ENCODE measurements at regions not wholly inside any gene's neighbourhood (a gene's known extent, or its start where the extent isn't known, plus 50 kb on each side); places are given as distances from the start of the nearest gene placed in this dataset.

DNA sequence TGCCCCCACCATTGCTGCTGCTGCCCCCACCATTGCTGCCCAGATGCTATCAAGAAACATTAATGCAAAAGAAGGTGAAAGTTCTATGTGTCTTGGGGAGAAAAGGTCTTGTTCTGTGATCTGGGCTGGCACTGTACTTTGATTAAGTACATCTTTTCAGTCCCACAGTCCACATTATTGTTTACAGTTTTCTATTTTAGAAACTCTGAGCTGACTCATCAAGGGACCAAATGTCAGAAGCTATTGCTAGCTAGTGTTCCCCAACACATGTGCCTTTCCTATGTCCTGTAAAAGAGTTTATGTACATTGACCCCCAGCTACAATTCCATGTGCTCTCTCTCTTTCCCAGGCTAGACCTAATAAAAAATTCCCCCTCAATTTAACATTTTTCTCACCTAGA lies 264.7 kb upstream of the NECTIN3 start:
- no peaks in the 10 kb centered on the region for H3K27me3 Mint-ChIP-seq (ENCODE audit: low read depth)
- DNase-seq (ENCODE audit: low spot score): no peak
- ChIA-PET CTCF (no interaction called here), POLR2A (no interaction called here)
- ATAC-seq: no peak
- no peak for TF ChIP-seq FOXP1 (CRISPR knock-in tag; IDR thresholded peaks at IDR 0.05; ENCODE audit: borderline replicate concordance)
- TF ChIP-seq ZNF263 (CRISPR knock-in tag; IDR thresholded peaks at IDR 0.05; ENCODE audit: low read depth): no peak
- TF ChIP-seq ZNF671 (CRISPR knock-in tag; IDR thresholded peaks at IDR 0.05): no peak
- TF ChIP-seq ZNF423 (CRISPR knock-in tag; IDR thresholded peaks at IDR 0.05): no peak
- no peak for TF ChIP-seq ZNF232 (CRISPR knock-in tag; IDR thresholded peaks at IDR 0.05)
- no peak for TF ChIP-seq RORB (CRISPR knock-in tag; IDR thresholded peaks at IDR 0.05)
- no peak for TF ChIP-seq GRHL2 (CRISPR knock-in tag; IDR thresholded peaks at IDR 0.05; ENCODE audit: insufficient replicate concordance, severe bottlenecking)
- TF ChIP-seq ELF4 (CRISPR knock-in tag; IDR thresholded peaks at IDR 0.05; ENCODE audit: low read depth): no peak
- TF ChIP-seq NR2C2 (CRISPR knock-in tag; IDR thresholded peaks at IDR 0.05): no peak
- TF ChIP-seq, protein P1, sequence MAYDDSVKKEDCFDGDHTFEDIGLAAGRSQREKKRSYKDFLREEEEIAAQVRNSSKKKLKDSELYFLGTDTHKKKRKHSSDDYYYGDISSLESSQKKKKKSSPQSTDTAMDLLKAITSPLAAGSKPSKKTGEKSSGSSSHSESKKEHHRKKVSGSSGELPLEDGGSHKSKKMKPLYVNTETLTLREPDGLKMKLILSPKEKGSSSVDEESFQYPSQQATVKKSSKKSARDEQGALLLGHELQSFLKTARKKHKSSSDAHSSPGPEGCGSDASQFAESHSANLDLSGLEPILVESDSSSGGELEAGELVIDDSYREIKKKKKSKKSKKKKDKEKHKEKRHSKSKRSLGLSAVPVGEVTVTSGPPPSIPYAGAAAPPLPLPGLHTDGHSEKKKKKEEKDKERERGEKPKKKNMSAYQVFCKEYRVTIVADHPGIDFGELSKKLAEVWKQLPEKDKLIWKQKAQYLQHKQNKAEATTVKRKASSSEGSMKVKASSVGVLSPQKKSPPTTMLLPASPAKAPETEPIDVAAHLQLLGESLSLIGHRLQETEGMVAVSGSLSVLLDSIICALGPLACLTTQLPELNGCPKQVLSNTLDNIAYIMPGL (CRISPR knock-in tag; IDR thresholded peaks at IDR 0.05): no peak
- TF ChIP-seq, protein P2, sequence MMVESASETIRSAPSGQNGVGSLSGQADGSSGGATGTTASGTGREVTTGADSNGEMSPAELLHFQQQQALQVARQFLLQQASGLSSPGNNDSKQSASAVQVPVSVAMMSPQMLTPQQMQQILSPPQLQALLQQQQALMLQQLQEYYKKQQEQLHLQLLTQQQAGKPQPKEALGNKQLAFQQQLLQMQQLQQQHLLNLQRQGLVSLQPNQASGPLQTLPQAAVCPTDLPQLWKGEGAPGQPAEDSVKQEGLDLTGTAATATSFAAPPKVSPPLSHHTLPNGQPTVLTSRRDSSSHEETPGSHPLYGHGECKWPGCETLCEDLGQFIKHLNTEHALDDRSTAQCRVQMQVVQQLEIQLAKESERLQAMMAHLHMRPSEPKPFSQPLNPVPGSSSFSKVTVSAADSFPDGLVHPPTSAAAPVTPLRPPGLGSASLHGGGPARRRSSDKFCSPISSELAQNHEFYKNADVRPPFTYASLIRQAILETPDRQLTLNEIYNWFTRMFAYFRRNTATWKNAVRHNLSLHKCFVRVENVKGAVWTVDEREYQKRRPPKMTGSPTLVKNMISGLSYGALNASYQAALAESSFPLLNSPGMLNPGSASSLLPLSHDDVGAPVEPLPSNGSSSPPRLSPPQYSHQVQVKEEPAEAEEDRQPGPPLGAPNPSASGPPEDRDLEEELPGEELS (CRISPR knock-in tag; IDR thresholded peaks at IDR 0.05): no peak
- TF ChIP-seq TCF7 (CRISPR knock-in tag; IDR thresholded peaks at IDR 0.05; ENCODE audit: low read depth): no peak
- TF ChIP-seq, protein P3, sequence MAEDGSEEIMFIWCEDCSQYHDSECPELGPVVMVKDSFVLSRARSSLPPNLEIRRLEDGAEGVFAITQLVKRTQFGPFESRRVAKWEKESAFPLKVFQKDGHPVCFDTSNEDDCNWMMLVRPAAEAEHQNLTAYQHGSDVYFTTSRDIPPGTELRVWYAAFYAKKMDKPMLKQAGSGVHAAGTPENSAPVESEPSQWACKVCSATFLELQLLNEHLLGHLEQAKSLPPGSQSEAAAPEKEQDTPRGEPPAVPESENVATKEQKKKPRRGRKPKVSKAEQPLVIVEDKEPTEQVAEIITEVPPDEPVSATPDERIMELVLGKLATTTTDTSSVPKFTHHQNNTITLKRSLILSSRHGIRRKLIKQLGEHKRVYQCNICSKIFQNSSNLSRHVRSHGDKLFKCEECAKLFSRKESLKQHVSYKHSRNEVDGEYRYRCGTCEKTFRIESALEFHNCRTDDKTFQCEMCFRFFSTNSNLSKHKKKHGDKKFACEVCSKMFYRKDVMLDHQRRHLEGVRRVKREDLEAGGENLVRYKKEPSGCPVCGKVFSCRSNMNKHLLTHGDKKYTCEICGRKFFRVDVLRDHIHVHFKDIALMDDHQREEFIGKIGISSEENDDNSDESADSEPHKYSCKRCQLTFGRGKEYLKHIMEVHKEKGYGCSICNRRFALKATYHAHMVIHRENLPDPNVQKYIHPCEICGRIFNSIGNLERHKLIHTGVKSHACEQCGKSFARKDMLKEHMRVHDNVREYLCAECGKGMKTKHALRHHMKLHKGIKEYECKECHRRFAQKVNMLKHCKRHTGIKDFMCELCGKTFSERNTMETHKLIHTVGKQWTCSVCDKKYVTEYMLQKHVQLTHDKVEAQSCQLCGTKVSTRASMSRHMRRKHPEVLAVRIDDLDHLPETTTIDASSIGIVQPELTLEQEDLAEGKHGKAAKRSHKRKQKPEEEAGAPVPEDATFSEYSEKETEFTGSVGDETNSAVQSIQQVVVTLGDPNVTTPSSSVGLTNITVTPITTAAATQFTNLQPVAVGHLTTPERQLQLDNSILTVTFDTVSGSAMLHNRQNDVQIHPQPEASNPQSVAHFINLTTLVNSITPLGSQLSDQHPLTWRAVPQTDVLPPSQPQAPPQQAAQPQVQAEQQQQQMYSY (CRISPR knock-in tag; IDR thresholded peaks at IDR 0.05): no peak
- TF ChIP-seq NFYB (CRISPR knock-in tag; conservative IDR thresholded peaks at IDR 0.05; ENCODE audit: low read depth): no peak
- TF ChIP-seq, protein P4, sequence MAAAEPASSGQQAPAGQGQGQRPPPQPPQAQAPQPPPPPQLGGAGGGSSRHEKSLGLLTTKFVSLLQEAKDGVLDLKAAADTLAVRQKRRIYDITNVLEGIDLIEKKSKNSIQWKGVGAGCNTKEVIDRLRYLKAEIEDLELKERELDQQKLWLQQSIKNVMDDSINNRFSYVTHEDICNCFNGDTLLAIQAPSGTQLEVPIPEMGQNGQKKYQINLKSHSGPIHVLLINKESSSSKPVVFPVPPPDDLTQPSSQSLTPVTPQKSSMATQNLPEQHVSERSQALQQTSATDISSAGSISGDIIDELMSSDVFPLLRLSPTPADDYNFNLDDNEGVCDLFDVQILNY (CRISPR knock-in tag; IDR thresholded peaks at IDR 0.05): no peak
- no peak for TF ChIP-seq MYBL2 (CRISPR knock-in tag; IDR thresholded peaks at IDR 0.05)
- no peaks in the 10 kb centered on the region for H3K36me3 Mint-ChIP-seq
- no peak overlapping the region for H3K4me3 Mint-ChIP-seq
- H3K4me1 Mint-ChIP-seq: no peaks in the 10 kb centered on the region
- no peaks in the 10 kb centered on the region for H3K9me3 Mint-ChIP-seq
- H3K27ac Mint-ChIP-seq: no peak overlapping the region

DNA sequence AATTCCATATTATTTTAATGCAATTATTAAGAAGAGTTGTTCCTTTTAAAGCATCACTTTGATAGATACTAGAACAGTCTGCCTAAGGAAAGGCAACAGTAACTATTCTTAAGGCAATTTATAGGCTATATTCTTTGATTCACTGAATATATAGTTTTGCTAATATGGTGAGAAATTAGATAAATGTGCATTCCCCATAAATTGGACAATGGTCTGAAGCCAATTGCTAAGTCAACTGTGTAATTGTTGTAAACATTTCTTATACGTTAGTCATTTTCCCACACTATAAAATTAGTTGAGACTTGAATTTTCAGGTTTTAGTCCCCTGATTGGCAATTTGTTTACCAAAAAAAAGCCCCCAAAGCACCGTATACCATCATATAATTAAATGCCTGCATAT lies 263.0 kb upstream of the NECTIN3 start:
- ChIA-PET POLR2A (no interaction called here), CTCF (no interaction called here)
- Mint-ChIP-seq H3K4me1 (no peaks in the 10 kb centered on the region), H3K36me3 (no peaks in the 10 kb centered on the region), H3K27me3 (ENCODE audit: low read depth) (no peaks in the 10 kb centered on the region), H3K27ac (no peak overlapping the region), H3K4me3 (no peak overlapping the region), H3K9me3 (no peaks in the 10 kb centered on the region)
- ATAC-seq: no peak
- TF ChIP-seq MYBL2 (CRISPR knock-in tag; IDR thresholded peaks at IDR 0.05): no peak
- no peak for TF ChIP-seq RELA (CRISPR knock-in tag; IDR thresholded peaks at IDR 0.05; ENCODE audit: borderline replicate concordance)
- no peak for TF ChIP-seq TEAD1 (CRISPR knock-in tag; IDR thresholded peaks at IDR 0.05)
- TF ChIP-seq PRRX2 (CRISPR knock-in tag; IDR thresholded peaks at IDR 0.05): no peak
- TF ChIP-seq, protein P5, sequence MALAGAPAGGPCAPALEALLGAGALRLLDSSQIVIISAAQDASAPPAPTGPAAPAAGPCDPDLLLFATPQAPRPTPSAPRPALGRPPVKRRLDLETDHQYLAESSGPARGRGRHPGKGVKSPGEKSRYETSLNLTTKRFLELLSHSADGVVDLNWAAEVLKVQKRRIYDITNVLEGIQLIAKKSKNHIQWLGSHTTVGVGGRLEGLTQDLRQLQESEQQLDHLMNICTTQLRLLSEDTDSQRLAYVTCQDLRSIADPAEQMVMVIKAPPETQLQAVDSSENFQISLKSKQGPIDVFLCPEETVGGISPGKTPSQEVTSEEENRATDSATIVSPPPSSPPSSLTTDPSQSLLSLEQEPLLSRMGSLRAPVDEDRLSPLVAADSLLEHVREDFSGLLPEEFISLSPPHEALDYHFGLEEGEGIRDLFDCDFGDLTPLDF (CRISPR knock-in tag; IDR thresholded peaks at IDR 0.05): no peak
- TF ChIP-seq, protein P6, sequence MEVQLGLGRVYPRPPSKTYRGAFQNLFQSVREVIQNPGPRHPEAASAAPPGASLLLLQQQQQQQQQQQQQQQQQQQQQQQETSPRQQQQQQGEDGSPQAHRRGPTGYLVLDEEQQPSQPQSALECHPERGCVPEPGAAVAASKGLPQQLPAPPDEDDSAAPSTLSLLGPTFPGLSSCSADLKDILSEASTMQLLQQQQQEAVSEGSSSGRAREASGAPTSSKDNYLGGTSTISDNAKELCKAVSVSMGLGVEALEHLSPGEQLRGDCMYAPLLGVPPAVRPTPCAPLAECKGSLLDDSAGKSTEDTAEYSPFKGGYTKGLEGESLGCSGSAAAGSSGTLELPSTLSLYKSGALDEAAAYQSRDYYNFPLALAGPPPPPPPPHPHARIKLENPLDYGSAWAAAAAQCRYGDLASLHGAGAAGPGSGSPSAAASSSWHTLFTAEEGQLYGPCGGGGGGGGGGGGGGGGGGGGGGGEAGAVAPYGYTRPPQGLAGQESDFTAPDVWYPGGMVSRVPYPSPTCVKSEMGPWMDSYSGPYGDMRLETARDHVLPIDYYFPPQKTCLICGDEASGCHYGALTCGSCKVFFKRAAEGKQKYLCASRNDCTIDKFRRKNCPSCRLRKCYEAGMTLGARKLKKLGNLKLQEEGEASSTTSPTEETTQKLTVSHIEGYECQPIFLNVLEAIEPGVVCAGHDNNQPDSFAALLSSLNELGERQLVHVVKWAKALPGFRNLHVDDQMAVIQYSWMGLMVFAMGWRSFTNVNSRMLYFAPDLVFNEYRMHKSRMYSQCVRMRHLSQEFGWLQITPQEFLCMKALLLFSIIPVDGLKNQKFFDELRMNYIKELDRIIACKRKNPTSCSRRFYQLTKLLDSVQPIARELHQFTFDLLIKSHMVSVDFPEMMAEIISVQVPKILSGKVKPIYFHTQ (CRISPR knock-in tag; IDR thresholded peaks at IDR 0.05): no peak
- DNase-seq (ENCODE audit: low spot score): no peak

All from WTC11 (cell line).